Activated CD4-positive, alpha-beta T cell treated with anti-CD3 and anti-CD28 coated beads, Interleukin-2, Interleukin-6, amounts not matched to agents 100 ng/mL and 50 ng/mL, durations not matched to agents 16 hours and 8 hours (primary cell): ENCODE measurements at regions not wholly inside any gene's neighbourhood (a gene's known extent, or its start where the extent isn't known, plus 50 kb on each side); places are given as distances from the start of the nearest gene placed in this dataset.

ENCODE experiments used
- DNase-seq: peaks from one replicate; pipeline ENCODE4 v3.0.0-alpha.2; 2020

- no peak for DNase-seq
Measured at GRCh38 chr7:70986297-70986696, 145.6 kb upstream of the GALNT17 start.

GRCh38 chr7:70994176-70994575 lies 137.8 kb upstream of the GALNT17 start:
- no peak for DNase-seq

DNA sequence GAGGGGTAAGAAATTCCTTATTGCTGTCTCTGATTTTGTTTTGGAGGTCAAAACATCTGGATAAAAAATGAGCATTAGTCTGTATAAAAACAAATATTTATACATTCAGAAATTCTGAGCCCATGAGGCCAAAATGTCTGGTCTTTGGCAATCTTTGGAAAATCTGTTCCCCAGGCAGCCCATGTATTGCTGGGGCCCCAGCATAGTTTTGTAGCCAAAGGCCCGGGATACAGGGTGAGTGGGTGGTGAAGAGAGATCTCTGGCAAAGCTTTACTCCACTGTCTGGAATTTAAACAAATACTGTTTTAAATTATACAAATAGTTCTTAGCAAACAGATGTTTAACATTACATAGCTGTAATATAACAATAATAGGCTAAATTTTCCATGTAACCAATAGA lies 134.7 kb upstream of the GALNT17 start:
- DNase-seq, result no peak

- DNase-seq, result no peak
Measured at GRCh38 chr7:71005109-71005508, 126.8 kb upstream of the GALNT17 start.

DNA sequence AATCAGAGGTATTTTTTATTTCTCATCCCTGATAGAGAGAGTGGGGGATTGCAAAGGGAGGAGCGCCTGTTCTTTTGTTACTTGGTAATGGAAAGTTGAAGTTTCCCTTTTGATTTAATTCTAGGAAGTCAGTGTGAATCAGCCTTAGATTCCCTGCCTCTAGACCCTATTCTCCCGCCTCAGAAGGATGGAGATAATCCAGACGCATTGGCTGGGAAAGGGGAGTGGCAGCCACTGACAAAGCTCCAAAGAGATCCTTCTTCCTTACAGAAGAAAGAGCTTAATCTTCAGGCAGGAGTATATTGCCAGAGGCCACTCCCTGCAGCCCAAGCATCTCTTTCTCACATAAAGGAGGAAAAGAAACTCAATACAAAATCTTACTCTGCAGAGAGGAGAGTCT lies 122.3 kb upstream of the GALNT17 start:
- DNase-seq, result no peak

DNA sequence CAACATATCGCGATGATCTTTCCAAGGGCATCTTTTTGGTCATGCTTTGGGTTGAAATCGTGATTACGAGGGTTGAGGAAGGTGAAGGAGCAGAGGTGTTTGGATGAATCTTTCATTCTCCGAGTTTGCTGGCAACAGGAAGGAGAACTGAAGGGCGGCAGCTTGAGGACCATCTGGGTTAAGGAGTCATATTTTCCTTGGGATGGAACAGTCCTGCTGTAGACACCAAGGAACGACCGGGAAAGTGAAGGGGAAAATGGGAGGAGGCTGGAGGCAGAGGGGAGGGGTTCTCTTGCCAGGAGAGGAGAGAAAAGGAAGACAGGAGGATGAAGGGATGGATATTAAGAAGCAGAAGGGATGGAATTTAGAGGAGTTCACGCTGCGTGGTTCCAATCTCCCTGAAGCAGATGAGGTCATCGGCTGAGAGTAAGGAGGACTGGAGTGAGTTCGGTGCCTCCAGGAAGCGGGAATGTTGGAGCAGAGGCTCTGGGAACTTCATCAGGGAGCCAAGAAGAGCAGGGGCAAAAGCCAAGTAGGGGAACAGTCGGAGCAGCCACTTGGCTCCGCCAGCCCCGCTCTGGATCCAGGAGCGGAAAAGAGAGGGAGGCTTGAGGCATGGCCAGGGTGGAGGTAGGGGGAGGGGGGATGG lies 116.6 kb upstream of the GALNT17 start:
- DNase-seq, result no peak

DNA sequence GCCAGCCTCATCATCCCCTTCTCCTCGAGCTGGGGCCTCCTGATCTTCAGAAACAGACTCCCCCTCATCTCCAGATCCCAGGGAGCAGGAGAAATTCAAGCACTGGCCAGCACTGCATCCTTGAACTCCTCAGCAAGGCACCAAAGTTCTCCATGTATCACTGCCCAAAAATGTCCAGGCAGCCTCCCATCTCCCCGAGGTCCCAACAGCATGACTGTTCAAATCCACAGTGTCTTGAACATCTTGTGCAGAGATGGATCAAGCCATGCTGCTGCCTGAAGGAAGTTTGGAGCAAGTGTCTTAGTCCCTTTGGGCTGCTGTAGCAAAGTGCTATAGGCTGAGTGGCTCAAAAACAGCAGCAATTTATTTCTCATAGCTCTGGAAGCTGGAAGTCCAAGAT lies 115.5 kb upstream of the GALNT17 start:
- DNase-seq, result no peak

DNA sequence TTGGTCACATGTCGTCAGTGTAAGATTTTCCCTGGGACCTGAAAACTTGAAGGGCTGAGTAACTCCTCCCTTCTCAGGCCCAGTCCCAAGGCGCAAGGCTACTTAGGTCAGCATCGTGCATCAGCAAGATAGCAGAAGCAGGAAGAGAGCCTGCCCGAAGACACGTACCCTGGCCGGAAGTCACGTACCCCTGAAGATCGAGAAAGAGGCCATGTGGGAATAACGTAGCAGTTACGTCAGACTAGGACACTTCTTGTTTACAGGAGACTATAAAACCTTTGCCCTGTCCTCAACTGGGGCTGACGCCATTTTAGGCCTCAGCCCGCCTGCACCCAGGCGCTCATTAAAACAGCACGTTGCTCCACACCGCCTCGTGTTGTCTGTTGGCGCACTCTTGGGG lies 114.3 kb upstream of the GALNT17 start:
- DNase-seq, result no peak

- DNase-seq, result no peak
Measured at GRCh38 chr7:71019706-71020105, 112.2 kb upstream of the GALNT17 start.

DNA sequence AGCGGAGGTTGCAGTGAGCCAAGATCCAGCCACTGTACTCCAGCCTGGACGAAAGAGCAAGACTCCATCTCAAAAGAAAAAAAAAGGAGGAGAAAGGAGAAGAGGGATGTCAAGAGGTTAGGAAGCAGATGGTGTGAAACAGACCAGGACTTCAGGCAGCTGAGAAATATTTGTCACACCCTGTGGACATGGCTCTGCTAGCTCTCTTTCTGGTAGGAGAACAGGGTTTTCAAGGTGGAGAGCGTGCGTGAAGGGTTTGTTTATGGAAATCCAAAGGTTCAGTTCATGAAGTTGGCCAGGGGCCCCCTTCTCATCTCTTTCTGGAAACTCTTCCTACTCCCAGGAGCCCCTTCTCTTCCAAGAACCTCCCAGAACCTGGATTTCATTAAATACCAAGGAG lies 110.8 kb upstream of the GALNT17 start:
- DNase-seq, result no peak

DNA sequence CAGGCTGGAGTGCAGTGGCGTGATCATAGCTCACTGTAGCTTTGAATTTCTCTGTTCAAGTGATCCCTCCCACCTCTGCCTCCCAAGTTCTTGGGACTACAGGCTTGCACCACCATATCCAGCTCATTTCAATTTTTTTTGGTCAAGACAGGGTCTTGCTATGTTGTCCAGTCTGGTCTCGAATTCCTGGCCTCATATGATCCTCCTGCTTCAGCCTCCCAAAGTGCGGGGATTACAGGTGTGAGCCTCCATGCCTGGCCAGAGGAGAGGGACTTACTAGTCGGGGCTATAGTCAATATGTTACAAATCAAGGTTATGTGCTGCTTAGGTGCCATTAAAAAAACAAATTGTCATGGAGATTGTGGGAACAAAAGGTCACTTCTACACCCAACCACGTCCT lies 105.3 kb upstream of the GALNT17 start:
- no peak for DNase-seq

GRCh38 chr7:71034243-71034642 lies 97.7 kb upstream of the GALNT17 start:
- no peak for DNase-seq

DNA sequence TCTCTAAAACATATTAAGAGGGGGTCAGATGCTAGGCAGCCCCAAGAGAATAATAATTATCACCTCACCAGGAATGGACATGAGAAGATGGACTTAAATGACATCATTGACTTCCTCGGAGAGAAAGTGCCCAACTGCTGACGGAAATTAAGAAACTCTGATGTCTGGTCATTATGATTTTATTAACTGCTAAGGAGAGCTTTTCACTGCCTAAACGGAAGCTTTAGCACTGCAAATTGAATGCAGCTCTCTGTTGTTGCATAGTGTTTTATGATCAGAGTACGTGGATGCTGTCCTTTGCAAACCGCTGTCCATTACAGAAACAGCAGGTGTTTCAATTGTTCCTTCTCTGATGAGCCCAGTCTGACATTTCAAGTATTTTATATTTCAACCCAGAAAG lies 89.4 kb upstream of the GALNT17 start:
- DNase-seq, result no peak

GRCh38 chr7:71050492-71050891 lies 81.5 kb upstream of the GALNT17 start:
- no peak for DNase-seq

GRCh38 chr7:71055504-71055903 lies 76.4 kb upstream of the GALNT17 start:
- no peak for DNase-seq

DNA sequence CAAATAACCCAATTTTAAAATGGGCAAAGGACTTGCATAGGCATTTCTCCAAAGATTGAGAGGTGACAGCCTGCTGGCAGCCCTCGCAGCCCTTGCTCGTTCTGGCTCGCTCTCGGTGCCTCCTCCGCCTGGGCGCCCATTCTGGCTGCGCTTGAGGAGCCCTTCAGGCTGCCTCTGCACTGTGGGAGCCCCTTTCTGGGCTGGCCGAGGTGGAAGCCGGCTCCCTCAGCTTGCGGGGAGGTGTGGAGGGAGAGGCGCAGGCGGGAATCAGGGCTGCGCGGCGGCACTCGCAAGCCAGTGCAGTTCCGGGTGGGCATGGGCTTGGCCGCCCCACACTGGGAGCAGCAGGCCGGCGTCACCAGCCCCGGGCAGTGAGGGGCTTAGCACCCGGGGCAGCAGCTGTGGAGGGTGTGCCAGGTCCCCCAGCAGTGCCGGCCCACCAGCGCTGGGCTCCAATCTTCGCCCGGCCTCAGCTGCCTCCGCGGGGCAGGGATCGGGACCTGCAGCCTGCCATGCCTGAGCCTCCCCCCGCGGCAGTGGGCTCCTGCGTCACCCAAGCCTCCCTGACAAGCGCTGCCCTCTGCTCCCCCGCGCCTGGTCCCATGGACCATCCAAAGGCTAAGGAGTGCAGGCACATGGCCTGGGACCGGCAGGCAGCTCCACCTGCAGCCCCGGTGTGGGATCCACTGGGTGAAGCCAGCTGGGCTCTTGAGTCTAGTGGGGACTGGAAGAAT lies 54.0 kb upstream of the GALNT17 start:
- no peak for DNase-seq
